Lower lobe of right lung (tissue), 2 donors: ENCODE measurements at regions not wholly inside any gene's neighbourhood (a gene's known extent, or its start where the extent isn't known, plus 50 kb on each side); places are given as distances from the start of the nearest gene placed in this dataset.

Experiments used
- ATAC-seq, 2 donors: fragments of 200-7000 bp; cut with Tn5 transposase; one replicate each; pipeline ENCODE4 v1.9.1; 2020 to 2022; ENCODE audit warnings: mild to moderate bottlenecking in 2 of 2, moderate library complexity in 2 of 2
- DNase-seq: peaks from one replicate; pipeline ENCODE4 v3.0.0-alpha.2; 2020
- H3K27ac ChIP-seq: fragments of 200-600 bp; one replicate; pipeline ENCODE4 v1.8.0; 2022
- H3K27me3 ChIP-seq: fragments of 200-600 bp; one replicate; pipeline ENCODE4 v1.8.0; 2022; ENCODE audit warnings: low read depth
- H3K36me3 ChIP-seq: fragments of 200-600 bp; one replicate; pipeline ENCODE4 v1.8.0; 2022; ENCODE audit warnings: mild to moderate bottlenecking
- H3K4me1 ChIP-seq: fragments of 200-600 bp; one replicate; pipeline ENCODE4 v1.8.0; 2022
- H3K4me3 ChIP-seq: fragments of 200-600 bp; one replicate; pipeline ENCODE4 v1.8.0; 2022; ENCODE audit warnings: mild to moderate bottlenecking
- H3K9me3 ChIP-seq: fragments of 200-600 bp; one replicate; pipeline ENCODE4 v1.8.0; 2022
- intact Hi-C: fragments of 100-400 bp; cut with DNase I; formaldehyde crosslinking; loops from one replicate; pipeline ENCODE4 v1.11.0; 2022
- TF ChIP-seq, protein P1 (sequence below): fragments of 200-600 bp; IDR thresholded peaks from one replicate; pipeline ENCODE4 v1.8.0; 2022; ENCODE audit warnings: antibody characterized with exemption, mild to moderate bottlenecking
- donor health status: DM: no; HTN: yes; CAD: no; lungs with severe emphysema.

DNA sequence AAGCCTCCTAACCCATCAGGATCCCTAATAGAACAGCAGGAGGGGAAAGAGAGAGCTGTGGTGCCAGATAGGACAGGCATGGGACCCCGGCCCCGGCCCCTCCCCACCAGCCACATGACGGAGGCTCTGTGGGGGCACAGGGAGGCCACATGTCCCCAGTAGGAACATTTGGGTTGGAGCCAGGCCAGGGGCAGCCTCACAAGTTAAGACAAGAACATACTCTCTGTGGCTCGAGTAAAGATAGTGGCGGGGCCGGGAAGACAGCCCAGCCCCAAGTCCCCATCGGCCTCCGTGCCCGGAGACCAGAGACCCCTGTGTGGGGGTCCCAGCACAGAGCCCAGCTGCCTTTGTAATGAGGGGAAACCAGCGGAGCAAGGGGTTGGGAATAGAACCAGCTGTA is 78.6 kb upstream of the GALNT9 start:
- TF ChIP-seq, protein P1, sequence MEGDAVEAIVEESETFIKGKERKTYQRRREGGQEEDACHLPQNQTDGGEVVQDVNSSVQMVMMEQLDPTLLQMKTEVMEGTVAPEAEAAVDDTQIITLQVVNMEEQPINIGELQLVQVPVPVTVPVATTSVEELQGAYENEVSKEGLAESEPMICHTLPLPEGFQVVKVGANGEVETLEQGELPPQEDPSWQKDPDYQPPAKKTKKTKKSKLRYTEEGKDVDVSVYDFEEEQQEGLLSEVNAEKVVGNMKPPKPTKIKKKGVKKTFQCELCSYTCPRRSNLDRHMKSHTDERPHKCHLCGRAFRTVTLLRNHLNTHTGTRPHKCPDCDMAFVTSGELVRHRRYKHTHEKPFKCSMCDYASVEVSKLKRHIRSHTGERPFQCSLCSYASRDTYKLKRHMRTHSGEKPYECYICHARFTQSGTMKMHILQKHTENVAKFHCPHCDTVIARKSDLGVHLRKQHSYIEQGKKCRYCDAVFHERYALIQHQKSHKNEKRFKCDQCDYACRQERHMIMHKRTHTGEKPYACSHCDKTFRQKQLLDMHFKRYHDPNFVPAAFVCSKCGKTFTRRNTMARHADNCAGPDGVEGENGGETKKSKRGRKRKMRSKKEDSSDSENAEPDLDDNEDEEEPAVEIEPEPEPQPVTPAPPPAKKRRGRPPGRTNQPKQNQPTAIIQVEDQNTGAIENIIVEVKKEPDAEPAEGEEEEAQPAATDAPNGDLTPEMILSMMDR = no peak
- Histone ChIP-seq H3K27me3 (peaks cover 35% of the 10 kb centered on the region), H3K27ac (no peak overlapping the region), H3K36me3 (no peaks in the 10 kb centered on the region), H3K4me1 (no peaks in the 10 kb centered on the region), H3K4me3 (no peak overlapping the region), H3K9me3 (no peaks in the 10 kb centered on the region)
- DNase-seq = no peak
- no peak for ATAC-seq
- intact Hi-C loops = no loop called here

DNA sequence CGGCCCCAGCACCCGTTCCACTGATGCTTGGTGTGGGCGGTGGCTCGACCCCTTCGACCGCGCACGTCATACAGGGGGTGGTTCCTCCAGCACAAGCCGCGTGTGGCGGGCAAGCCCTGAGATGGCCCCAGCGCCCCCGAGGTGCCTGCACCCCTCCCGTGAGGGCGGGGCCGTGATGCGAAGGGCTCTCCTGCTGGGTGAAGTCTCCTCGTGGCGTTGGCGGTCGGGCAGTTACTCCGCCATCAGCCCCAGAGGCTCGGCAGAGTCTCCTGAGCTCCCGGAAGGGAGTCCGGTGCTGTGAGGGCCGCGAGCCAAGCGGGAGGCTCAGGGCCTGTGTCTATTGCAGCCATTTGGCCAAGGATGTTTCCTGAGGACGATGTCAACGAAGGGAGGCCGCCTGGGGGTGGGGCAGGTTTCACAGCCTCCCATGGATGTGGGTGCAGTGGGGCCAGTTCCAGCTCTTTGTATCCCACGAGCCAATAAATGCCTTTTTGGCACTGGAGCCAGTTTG is 78.1 kb upstream of the GALNT9 start:
- no peak overlapping the region for H3K27ac ChIP-seq
- DNase-seq (no peak), ATAC-seq (no peak)
- H3K27me3 ChIP-seq = peaks cover 40% of the 10 kb centered on the region
- intact Hi-C loops = no loop called here
- no peaks in the 10 kb centered on the region for H3K9me3 ChIP-seq
- no peak overlapping the region for H3K4me3 ChIP-seq
- H3K4me1 ChIP-seq = no peaks in the 10 kb centered on the region
- no peaks in the 10 kb centered on the region for H3K36me3 ChIP-seq
- TF ChIP-seq, protein P1 = no peak

DNA sequence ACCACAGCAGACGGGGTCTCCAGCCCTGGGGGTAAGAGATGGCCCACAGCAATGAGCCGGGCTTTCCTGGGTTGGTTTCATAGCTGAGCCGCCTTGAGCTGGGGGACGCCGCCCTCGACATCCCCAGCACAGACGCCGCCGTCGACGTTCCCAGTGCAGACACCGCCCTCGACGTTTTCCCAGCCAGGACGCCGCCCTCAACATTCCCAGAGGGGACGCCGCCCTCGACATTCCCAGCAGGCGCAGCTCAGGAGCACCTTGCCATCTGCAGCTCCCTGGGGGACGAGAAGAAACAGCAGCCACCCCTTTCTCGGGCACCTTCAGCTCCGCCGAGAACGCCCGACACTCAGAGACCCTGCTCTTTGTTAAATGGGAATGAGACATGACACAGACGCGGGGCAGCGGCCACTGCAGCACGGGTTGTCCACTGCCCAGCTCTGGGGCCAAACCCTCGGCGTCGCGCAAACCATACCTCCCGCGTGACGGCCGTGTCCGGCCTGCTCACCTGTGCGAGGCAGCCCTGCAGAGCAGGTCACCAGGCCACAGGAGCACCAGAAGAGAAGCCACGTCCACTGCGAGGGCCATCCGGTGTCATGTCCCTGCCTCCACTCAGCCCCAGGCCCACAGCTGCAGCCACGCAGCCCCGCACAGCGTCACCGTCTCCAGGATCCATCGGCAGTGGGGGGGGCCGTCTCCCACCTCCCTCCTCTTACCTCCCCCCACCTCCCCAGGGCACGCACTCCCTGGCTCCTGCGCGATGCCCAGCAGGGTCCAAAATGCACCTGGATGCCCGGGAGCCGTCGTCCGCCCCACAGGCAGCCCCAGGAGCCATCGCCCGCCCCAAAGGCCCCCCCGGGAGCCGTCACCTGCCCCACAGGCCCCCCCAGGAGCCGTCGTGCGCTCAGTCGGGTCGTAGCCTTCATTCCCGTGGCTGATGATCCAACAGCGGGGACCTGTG is 77.4 kb upstream of the GALNT9 start:
- no peak for DNase-seq
- no peak for ATAC-seq
- intact Hi-C loops = no loop called here
- no peak overlapping the region for H3K27ac ChIP-seq
- no peaks in the 10 kb centered on the region for H3K36me3 ChIP-seq
- no peaks in the 10 kb centered on the region for H3K9me3 ChIP-seq
- TF ChIP-seq, protein P1 = no peak
- H3K27me3 ChIP-seq = peaks cover 43% of the 10 kb centered on the region
- no peaks in the 10 kb centered on the region for H3K4me1 ChIP-seq
- no peak overlapping the region for H3K4me3 ChIP-seq

DNA sequence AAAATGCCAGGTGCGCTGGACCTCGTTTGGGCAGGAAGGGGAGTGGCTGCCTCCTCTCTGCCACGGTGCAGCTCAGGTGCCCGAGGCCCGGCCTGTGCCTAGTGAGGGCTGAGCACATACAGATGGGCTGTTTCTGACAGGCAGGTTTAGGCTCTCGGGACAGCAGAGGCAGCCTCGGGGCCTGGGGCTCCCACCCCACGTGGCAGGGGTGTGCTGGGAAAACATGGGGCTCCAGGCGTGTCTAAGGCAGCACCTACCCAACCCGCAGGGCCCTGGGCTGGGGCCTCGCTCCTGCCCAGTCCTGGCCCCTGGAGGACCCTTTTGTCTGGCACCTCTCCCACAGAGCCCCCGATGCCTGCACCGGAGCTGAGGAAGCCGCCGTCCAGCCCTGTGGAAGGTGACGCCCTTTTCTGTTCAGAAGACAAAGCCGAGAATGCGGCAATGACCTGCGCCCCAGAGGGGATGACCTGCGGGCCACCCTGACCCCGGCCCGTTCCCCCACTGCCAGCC is 76.4 kb upstream of the GALNT9 start:
- intact Hi-C loops = no loop called here
- ATAC-seq (no peak), DNase-seq (no peak)
- Histone ChIP-seq H3K4me1 (no peaks in the 10 kb centered on the region), H3K27ac (no peak overlapping the region), H3K36me3 (no peaks in the 10 kb centered on the region), H3K4me3 (no peak overlapping the region), H3K9me3 (no peaks in the 10 kb centered on the region), H3K27me3 (peaks cover 46% of the 10 kb centered on the region)
- TF ChIP-seq, protein P1 = no peak

DNA sequence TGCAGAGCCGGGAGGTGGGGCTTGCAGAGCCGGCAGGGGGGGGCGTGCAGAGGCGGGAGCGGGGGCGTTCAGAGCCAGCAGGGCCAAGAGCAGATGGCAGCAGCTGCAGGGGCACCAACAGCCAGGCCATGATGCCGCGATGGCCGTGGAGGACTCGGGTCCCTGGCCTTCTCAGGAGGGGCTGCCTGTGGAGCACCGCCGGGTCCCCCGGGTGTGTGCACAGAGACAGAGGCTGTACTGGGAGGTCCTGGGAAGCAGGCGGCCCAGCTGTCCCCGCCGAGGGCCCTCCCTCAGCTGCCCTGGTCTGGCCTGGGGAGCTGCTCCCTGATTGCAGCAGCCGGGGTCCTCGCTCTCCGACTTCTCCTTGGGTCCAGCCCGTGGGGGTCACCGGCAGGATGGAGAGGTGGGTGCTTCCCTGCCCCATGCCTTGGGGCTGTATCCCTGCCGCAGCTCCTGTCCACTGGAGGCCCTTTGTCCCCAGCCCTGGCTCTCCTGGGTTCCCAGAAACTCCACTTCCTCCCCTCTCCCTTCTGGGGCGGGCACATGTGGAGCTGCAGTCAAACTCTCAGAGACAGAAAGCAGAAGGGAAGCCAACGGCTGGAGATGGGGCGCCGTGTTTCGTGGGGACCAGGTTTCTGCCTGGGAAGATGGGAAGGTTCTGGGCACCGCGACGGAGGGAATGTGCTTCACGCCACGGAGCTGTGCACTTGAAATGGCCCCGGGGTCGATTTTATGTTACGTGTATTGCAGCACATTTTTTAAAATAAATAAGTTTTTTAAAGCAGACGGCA is 75.8 kb upstream of the GALNT9 start:
- TF ChIP-seq, protein P1 = no peak
- peak; percentile 33 for DNase-seq

More for the DNA sequence above, 75.8 kb upstream of the GALNT9 start:
- no peak overlapping the region for H3K27ac ChIP-seq
- no peaks in the 10 kb centered on the region for H3K4me1 ChIP-seq
- peaks cover 52% of the 10 kb centered on the region for H3K27me3 ChIP-seq
- no peaks in the 10 kb centered on the region for H3K36me3 ChIP-seq
- H3K9me3 ChIP-seq = no peaks in the 10 kb centered on the region
- ATAC-seq = no peak
- intact Hi-C loops = no loop called here
- H3K4me3 ChIP-seq = no peak overlapping the region
